ENCODE measurements at regions not wholly inside any gene's neighbourhood (a gene's known extent, or its start where the extent isn't known, plus 50 kb on each side); places are given as distances from the start of the nearest gene placed in this dataset.

DNA sequence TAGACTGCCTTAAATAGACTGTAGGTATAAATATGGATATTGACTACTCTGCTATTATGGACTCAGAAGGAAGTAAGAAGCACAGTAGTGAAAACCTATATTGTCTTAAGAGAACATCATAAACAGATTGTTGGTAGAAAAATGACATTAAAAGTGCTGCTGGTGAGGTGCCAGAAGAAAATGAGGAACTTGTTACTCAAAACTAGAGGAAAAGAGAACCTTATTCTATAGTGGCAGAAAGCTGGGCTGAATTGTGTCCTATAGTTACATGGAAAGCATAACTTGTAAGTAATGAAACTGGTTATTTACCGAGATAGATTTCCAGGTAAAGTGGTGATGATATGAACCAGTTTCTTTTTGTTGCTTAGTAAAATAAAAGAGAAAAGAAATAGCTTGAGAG lies 109.7 kb upstream of the CTSC start:
- no peak for TF ChIP-seq BHLHE40 (IDR thresholded peaks at IDR 0.05; ENCODE audit: borderline replicate concordance)
- TF ChIP-seq ELF4 (IDR thresholded peaks at IDR 0.05) = no peak
- no peak for TF ChIP-seq SUZ12 (IDR thresholded peaks at IDR 0.05)
- TF ChIP-seq FOXM1 (IDR thresholded peaks at IDR 0.05; ENCODE audit: borderline replicate concordance) = no peak

All from HEK293T (cell line).